Body of pancreas (tissue), 4 donors: ENCODE measurements at regions not wholly inside any gene's neighbourhood (a gene's known extent, or its start where the extent isn't known, plus 50 kb on each side); places are given as distances from the start of the nearest gene placed in this dataset.

Experiments used
- CTCF ChIP-seq, 7 experiments: fragments of 450-650 bp in 4 of 7; fragments of 200-600 bp in 3 of 7; sonication (generic) in 3 of 7; IDR thresholded peaks; one replicate each; pipeline ENCODE4 v1.5.1; 2016 to 2019; ENCODE audit warnings: antibody characterized with exemption in 7 of 7
- POLR2A ChIP-seq, 3 donors: fragments of 450-650 bp; IDR thresholded peaks; one replicate each; pipeline ENCODE4 v1.6.1; 2016; ENCODE audit warnings: antibody characterized with exemption in 3 of 3, mild to moderate bottlenecking in 2 of 3

GRCh38 chr7:19464241-19464640 lies 244.6 kb downstream of the POLR1F start:
- TF ChIP-seq CTCF (IDR thresholded peaks at IDR 0.05) = no peak
- TF ChIP-seq POLR2A (IDR thresholded peaks at IDR 0.05) = no peak
